HCT116 (cell line): ENCODE measurements at regions not wholly inside any gene's neighbourhood (a gene's known extent, or its start where the extent isn't known, plus 50 kb on each side); places are given as distances from the start of the nearest gene placed in this dataset.

Experiments used
- ATAC-seq: fragments of 200-7000 bp; cut with Tn5 transposase; 2 replicates; pipeline ENCODE4 v1.9.1; 2020; ENCODE audit warnings: mild to moderate bottlenecking, moderate library complexity
- BruUV-seq: library from RNA; stranded (reverse); fragments of 400-500 nt; replicated peaks from 2 replicates; lab custom pipeline; 2021; lab: Mats Ljungman, UMichigan
- CTCF ChIA-PET: fragments of 300-600 bp; sonication (Branson Sonifier 250); formaldehyde crosslinking; loops from one replicate; lab custom pipeline; 2021; ENCODE audit warnings: antibody characterized with exemption; lab: Charles Lee
- POLR2A ChIA-PET: fragments of 300-600, 350-600 bp; sonication (Branson Sonifier 250); formaldehyde crosslinking; loops from one replicate; lab custom pipeline; 2021; ENCODE audit warnings: antibody characterized with exemption; lab: Charles Lee
- RAD21 ChIA-PET, 2 experiments: fragments of 300-600 bp; sonication (Branson Sonifier 250); formaldehyde crosslinking; loops; one replicate each; lab custom pipeline; 2023; ENCODE audit warnings: low total read pairs in 2 of 2; ENCODE audit not compliant: uncharacterized antibody in 2 of 2, unreplicated experiment in 2 of 2, low non-redundant PET in 1 of 2; lab: Charles Lee
- DNase-seq: peaks from one replicate; pipeline ENCODE4 v3.0.0-alpha.2; 2010; ENCODE audit warnings: low read depth, low spot score
- H2AFZ ChIP-seq: fragments of 200-600 bp; shearing (Covaris generic), sonication (generic); 2 replicates; pipeline ENCODE4 v1.6.1; 2017; ENCODE audit warnings: low read depth, mixed run types, mixed read lengths, antibody characterized with exemption, low read length; ENCODE audit not compliant: poor library complexity, severe bottlenecking
- H3K27ac ChIP-seq: 2 replicates; pipeline ENCODE4 v1.5.1; 2012; ENCODE audit warnings: low read depth, low read length
- H3K27me3 ChIP-seq: fragments of 200-600 bp; sonication (generic); 2 replicates; pipeline ENCODE4 v1.6.1; 2016; ENCODE audit warnings: mixed run types, low read length, mixed read lengths; ENCODE audit not compliant: insufficient read depth
- H3K36me3 ChIP-seq, 2 experiments: fragments of 200-500 bp in 1 of 2; fragments of 200-600 bp in 1 of 2; sonication (Bioruptor generic) in 1 of 2; sonication (generic) in 1 of 2; 2 replicates each; pipeline versions ENCODE4 v1.5.1 to v1.6.1; 2014 to 2016; ENCODE audit warnings: low read length in 2 of 2, inconsistent platforms in 1 of 2, mixed read lengths in 1 of 2, mixed run types in 1 of 2; ENCODE audit not compliant: insufficient read depth in 2 of 2, control insufficient read depth in 1 of 2
- H3K4me1 ChIP-seq, 2 experiments: fragments of 200-600 bp in 1 of 2; sonication (generic) in 1 of 2; 2 replicates each; pipeline versions ENCODE4 v1.5.1 to v1.6.1; 2012 to 2017; ENCODE audit warnings: low read length in 2 of 2, inconsistent platforms in 1 of 2, mild to moderate bottlenecking in 1 of 2, mixed read lengths in 1 of 2, mixed run types in 1 of 2, moderate library complexity in 1 of 2; ENCODE audit not compliant: insufficient read depth in 2 of 2, control insufficient read depth in 1 of 2
- H3K4me2 ChIP-seq: fragments of 200-600 bp; sonication (generic); 2 replicates; pipeline ENCODE4 v1.6.1; 2017; ENCODE audit warnings: mixed run types, low read length, mixed read lengths
- H3K4me3 ChIP-seq, 2 experiments: fragments of 200-600 bp in 1 of 2; sonication (generic) in 1 of 2; replicated peaks in 1 of 2; 2 replicates each; pipeline ENCODE4 v1.5.1; 2011 to 2016; ENCODE audit warnings: low read length in 2 of 2, control low read depth in 1 of 2, low read depth in 1 of 2, mild to moderate bottlenecking in 1 of 2, mixed read lengths in 1 of 2, mixed run types in 1 of 2
- H3K79me2 ChIP-seq: fragments of 200-600 bp; sonication (generic); 2 replicates; pipeline ENCODE4 v1.6.1; 2017; ENCODE audit warnings: mild to moderate bottlenecking, mixed run types, low read length, moderate library complexity, mixed read lengths; ENCODE audit not compliant: insufficient read depth
- H3K9ac ChIP-seq: fragments of 200-600 bp; sonication (generic); 2 replicates; pipeline ENCODE4 v1.6.1; 2016; ENCODE audit warnings: low read length, mixed read lengths
- H3K9me2 ChIP-seq: fragments of 200-600 bp; sonication (generic), shearing (Covaris generic); 2 replicates; pipeline ENCODE4 v1.6.1; 2017; ENCODE audit warnings: mixed run types, mild to moderate bottlenecking, moderate library complexity; ENCODE audit not compliant: insufficient read depth
- H3K9me3 ChIP-seq, 2 experiments: fragments of 200-500 bp in 1 of 2; fragments of 200-600 bp in 1 of 2; sonication (Bioruptor generic) in 1 of 2; sonication (generic) in 1 of 2; 2 replicates each; pipeline ENCODE4 v1.6.1; 2014 to 2017; ENCODE audit warnings: low read length in 2 of 2, mixed read lengths in 2 of 2, inconsistent platforms in 1 of 2, low read depth in 1 of 2, mild to moderate bottlenecking in 1 of 2, mixed run types in 1 of 2, moderate library complexity in 1 of 2; ENCODE audit not compliant: control insufficient read depth in 1 of 2, insufficient read depth in 1 of 2
- H4K20me1 ChIP-seq: fragments of 200-600 bp; sonication (generic), shearing (Covaris generic); 2 replicates; pipeline ENCODE4 v1.6.1; 2017; ENCODE audit warnings: mixed run types, mild to moderate bottlenecking, moderate library complexity; ENCODE audit not compliant: insufficient read depth
- CBX3 ChIP-seq: IDR thresholded peaks from 2 replicates; pipeline ENCODE4 v1.6.1; 2012; ENCODE audit warnings: low read depth
- CEBPB ChIP-seq: IDR thresholded peaks from 2 replicates; pipeline ENCODE4 v1.6.1; 2012; ENCODE audit warnings: low read depth
- EGR1 ChIP-seq: IDR thresholded peaks from 2 replicates; pipeline ENCODE4 v1.6.1; 2012; ENCODE audit warnings: low read depth
- ELF1 ChIP-seq: IDR thresholded peaks from 2 replicates; pipeline ENCODE4 v1.6.1; 2012; ENCODE audit warnings: low read depth, borderline replicate concordance
- EZH2 ChIP-seq: fragments of 200-600 bp; sonication (generic); IDR thresholded peaks from 2 replicates; pipeline ENCODE4 v1.6.1; 2017; ENCODE audit warnings: antibody characterized with exemption, mixed run types
- EZH2phosphoT487 ChIP-seq: fragments of 200-600 bp; IDR thresholded peaks from 2 replicates; pipeline ENCODE4 v1.6.1; 2018; ENCODE audit warnings: antibody characterized with exemption, borderline replicate concordance
- FOSL1 ChIP-seq: IDR thresholded peaks from 2 replicates; pipeline ENCODE4 v1.6.1; 2012; ENCODE audit warnings: low read depth
- JUND ChIP-seq: IDR thresholded peaks from 2 replicates; pipeline ENCODE4 v1.6.1; 2012
- POLR2A ChIP-seq: IDR thresholded peaks from 2 replicates; pipeline ENCODE4 v1.7.0; 2011; ENCODE audit warnings: borderline replicate concordance; ENCODE audit not compliant: insufficient read depth, insufficient read length; ENCODE audit errors: extremely low read depth
- RAD21 ChIP-seq: IDR thresholded peaks from 2 replicates; pipeline ENCODE4 v1.6.1; 2012; ENCODE audit warnings: low read depth, mild to moderate bottlenecking
- SP1 ChIP-seq: IDR thresholded peaks from 2 replicates; pipeline ENCODE4 v1.6.1; 2012; ENCODE audit warnings: low read depth
- SRF ChIP-seq: IDR thresholded peaks from 2 replicates; pipeline ENCODE4 v1.6.1; 2012; ENCODE audit warnings: low read depth
- TCF7L2 ChIP-seq: IDR thresholded peaks from 2 replicates; pipeline ENCODE4 v1.7.0; 2011; ENCODE audit warnings: borderline replicate concordance, inconsistent platforms; ENCODE audit not compliant: insufficient read depth, insufficient read length; ENCODE audit errors: extremely low read depth
- YY1 ChIP-seq: IDR thresholded peaks from 2 replicates; pipeline ENCODE4 v1.6.1; 2011; ENCODE audit warnings: low read length, low read depth, moderate library complexity, mild to moderate bottlenecking; ENCODE audit not compliant: insufficient replicate concordance; ENCODE audit errors: extremely low read depth
- ZFX ChIP-seq: fragments of 450-650 bp; IDR thresholded peaks from 2 replicates; pipeline ENCODE4 v1.6.1; 2017
- ZNF274 ChIP-seq: fragments of 200-500 bp; sonication (Bioruptor generic); IDR thresholded peaks from 2 replicates; pipeline ENCODE4 v1.6.1; 2014; ENCODE audit warnings: mild to moderate bottlenecking, low read depth, low read length, inconsistent platforms
- intact Hi-C: fragments of 100-400 bp; cut with micrococcal nuclease; formaldehyde crosslinking; loops from 2 replicates; pipeline ENCODE4 v1.10.0; 2022
- TF ChIP-seq, protein P1 (sequence below): IDR thresholded peaks from 2 replicates; pipeline ENCODE4 v1.6.1; 2012
- TF ChIP-seq, protein P2 (sequence below): IDR thresholded peaks from 2 replicates; pipeline ENCODE4 v1.6.1; 2011; ENCODE audit warnings: mild to moderate bottlenecking, low read length, moderate library complexity; ENCODE audit not compliant: insufficient replicate concordance; ENCODE audit errors: extremely low read depth

DNA sequence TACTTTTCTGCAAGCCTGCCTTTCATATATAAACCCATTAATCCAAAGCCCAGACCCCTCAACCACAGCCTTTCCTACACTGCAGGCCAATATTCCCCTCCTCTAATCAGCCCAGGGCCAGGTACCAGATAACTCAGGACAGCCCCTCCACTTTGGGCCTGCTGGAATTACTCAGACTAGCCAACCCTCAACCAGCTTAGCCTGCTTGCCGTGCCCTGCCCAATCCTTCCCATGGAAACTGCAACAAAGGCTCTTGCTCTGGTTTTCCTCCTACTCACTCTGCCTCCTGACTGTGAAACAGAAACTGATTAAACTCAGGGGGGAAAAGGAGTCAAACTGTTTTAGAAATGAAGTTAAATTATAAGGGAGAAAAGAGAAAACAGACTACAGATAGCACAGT lies 248.1 kb downstream of the KLF13 start:
- Histone ChIP-seq H3K27ac (no peak overlapping the region), H3K27me3 (no peaks in the 10 kb centered on the region), H3K79me2 (no peaks in the 10 kb centered on the region), H3K9me3 (no peaks in the 10 kb centered on the region), H2AFZ (no peak overlapping the region), H3K9me2 (no peaks in the 10 kb centered on the region), H3K36me3 (no peaks in the 10 kb centered on the region), H3K9ac (no peak overlapping the region), H3K4me1 (no peaks in the 10 kb centered on the region), H4K20me1 (no peaks in the 10 kb centered on the region), H3K4me2 (no peak overlapping the region), H3K4me3 (no peak overlapping the region)
- intact Hi-C loops: no loop called here
- DNase-seq (no peak), ATAC-seq (no peak)
- TF ChIP-seq EZH2: no peak
- no peak for TF ChIP-seq SRF
- no peak for TF ChIP-seq CEBPB
- TF ChIP-seq RAD21: no peak
- TF ChIP-seq, protein P1, sequence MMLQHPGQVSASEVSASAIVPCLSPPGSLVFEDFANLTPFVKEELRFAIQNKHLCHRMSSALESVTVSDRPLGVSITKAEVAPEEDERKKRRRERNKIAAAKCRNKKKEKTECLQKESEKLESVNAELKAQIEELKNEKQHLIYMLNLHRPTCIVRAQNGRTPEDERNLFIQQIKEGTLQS: no peak
- CTCF ChIA-PET: no interaction called here
- POLR2A ChIA-PET: no interaction called here
- BruUV-seq: no TSS peak
- RAD21 ChIA-PET: no interaction called here

DNA sequence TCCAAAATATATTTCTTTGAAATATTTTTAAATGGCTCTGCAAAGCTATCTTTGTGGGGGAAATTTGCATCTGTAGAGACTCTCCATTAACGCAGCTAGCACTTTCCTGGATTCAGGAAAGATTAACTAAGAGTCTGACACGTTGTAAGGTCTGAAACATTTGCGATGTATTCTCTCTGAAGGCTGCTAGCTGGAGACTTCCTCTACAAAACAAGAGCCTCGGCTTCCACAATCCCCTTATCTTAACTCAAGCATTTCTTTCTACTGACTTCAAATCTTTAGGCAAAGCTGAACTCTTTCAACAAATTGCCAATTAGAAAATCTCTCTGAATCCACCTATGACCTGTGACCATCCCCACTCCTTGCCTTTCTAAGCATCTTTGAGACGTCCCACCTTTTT lies 250.5 kb downstream of the KLF13 start:
- H2AFZ ChIP-seq: no peak overlapping the region
- H3K27me3 ChIP-seq: no peaks in the 10 kb centered on the region
- no peaks in the 10 kb centered on the region for H3K4me1 ChIP-seq
- H3K9me2 ChIP-seq: no peaks in the 10 kb centered on the region
- no peak overlapping the region for H3K4me3 ChIP-seq
- CTCF ChIA-PET: no interaction called here
- TF ChIP-seq EGR1: no peak
- TF ChIP-seq YY1: no peak
- TF ChIP-seq CBX3: no peak
- TF ChIP-seq, protein P1: no peak
- no peak for TF ChIP-seq EZH2phosphoT487
- no peak for TF ChIP-seq FOSL1
- TF ChIP-seq CEBPB: no peak
- no peak for TF ChIP-seq SRF
- TF ChIP-seq RAD21: no peak
- no peak for TF ChIP-seq POLR2A
- no peak for TF ChIP-seq ZNF274
- TF ChIP-seq TCF7L2: no peak
- TF ChIP-seq SP1: no peak
- TF ChIP-seq, protein P2, sequence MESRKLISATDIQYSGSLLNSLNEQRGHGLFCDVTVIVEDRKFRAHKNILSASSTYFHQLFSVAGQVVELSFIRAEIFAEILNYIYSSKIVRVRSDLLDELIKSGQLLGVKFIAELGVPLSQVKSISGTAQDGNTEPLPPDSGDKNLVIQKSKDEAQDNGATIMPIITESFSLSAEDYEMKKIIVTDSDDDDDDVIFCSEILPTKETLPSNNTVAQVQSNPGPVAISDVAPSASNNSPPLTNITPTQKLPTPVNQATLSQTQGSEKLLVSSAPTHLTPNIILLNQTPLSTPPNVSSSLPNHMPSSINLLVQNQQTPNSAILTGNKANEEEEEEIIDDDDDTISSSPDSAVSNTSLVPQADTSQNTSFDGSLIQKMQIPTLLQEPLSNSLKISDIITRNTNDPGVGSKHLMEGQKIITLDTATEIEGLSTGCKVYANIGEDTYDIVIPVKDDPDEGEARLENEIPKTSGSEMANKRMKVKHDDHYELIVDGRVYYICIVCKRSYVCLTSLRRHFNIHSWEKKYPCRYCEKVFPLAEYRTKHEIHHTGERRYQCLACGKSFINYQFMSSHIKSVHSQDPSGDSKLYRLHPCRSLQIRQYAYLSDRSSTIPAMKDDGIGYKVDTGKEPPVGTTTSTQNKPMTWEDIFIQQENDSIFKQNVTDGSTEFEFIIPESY: no peak
- no peak for TF ChIP-seq JUND
- no peak for TF ChIP-seq ZFX
- no peak for TF ChIP-seq ELF1
- H3K36me3 ChIP-seq: no peaks in the 10 kb centered on the region
- BruUV-seq: no TSS peak
- RAD21 ChIA-PET: no interaction called here
- intact Hi-C loops: no loop called here
- H3K4me2 ChIP-seq: no peak overlapping the region
- ATAC-seq: no peak
- no peaks in the 10 kb centered on the region for H3K79me2 ChIP-seq
- H3K9me3 ChIP-seq: no peaks in the 10 kb centered on the region
- POLR2A ChIA-PET: no interaction called here
- DNase-seq: no peak
- H3K9ac ChIP-seq: no peak overlapping the region
- H4K20me1 ChIP-seq: no peaks in the 10 kb centered on the region
- no peak overlapping the region for H3K27ac ChIP-seq
